Spleen (tissue), 11 donors: ENCODE measurements at regions not wholly inside any gene's neighbourhood (a gene's known extent, or its start where the extent isn't known, plus 50 kb on each side); places are given as distances from the start of the nearest gene placed in this dataset.
A peak's percentile ranks its signal among the peaks of the same experiment; 100 is the strongest.

Experiments used
- DNase-seq: peaks from one replicate; pipeline ENCODE4 v3.0.0-alpha.2; 2020
- H3K27ac ChIP-seq, 8 donors: fragments of 200-600 bp; sonication (generic) in 7 of 8; 1 replicate in 4 of 8; 2 replicates in 4 of 8; pipeline versions ENCODE4 v1.5.0 to v1.8.0; 2016 to 2021; ENCODE audit warnings: inconsistent platforms in 4 of 8, mild to moderate bottlenecking in 4 of 8, moderate library complexity in 1 of 8
- H3K27me3 ChIP-seq, 7 donors: fragments of 200-600 bp; sonication (generic) in 6 of 7; replicated peaks in 1 of 7; 1 replicate in 4 of 7; 2 replicates in 3 of 7; pipeline versions ENCODE4 v1.5.0 to v1.8.0; 2016 to 2021; ENCODE audit warnings: inconsistent platforms in 3 of 7, mild to moderate bottlenecking in 1 of 7
- H3K36me3 ChIP-seq, 6 donors: fragments of 200-600 bp; sonication (generic) in 5 of 6; 1 replicate in 4 of 6; 2 replicates in 2 of 6; pipeline versions ENCODE4 v1.5.0 to v1.8.0; 2016 to 2021; ENCODE audit warnings: inconsistent platforms in 2 of 6
- H3K4me1 ChIP-seq, 6 donors: fragments of 200-600 bp; sonication (generic) in 5 of 6; 1 replicate in 3 of 6; 2 replicates in 3 of 6; pipeline versions ENCODE4 v1.5.0 to v1.8.0; 2016 to 2021; ENCODE audit warnings: inconsistent platforms in 3 of 6
- H3K4me3 ChIP-seq, 8 donors: fragments of 200-600 bp; sonication (generic) in 7 of 8; 1 replicate in 4 of 8; 2 replicates in 4 of 8; pipeline versions ENCODE4 v1.5.0 to v1.8.0; 2016 to 2021; ENCODE audit warnings: inconsistent platforms in 4 of 8, mild to moderate bottlenecking in 4 of 8, moderate library complexity in 2 of 8
- H3K9me3 ChIP-seq, 8 donors: fragments of 200-600 bp; sonication (generic) in 7 of 8; 1 replicate in 4 of 8; 2 replicates in 4 of 8; pipeline versions ENCODE4 v1.5.0 to v1.8.0; 2016 to 2021; ENCODE audit warnings: inconsistent platforms in 4 of 8
- CTCF ChIP-seq, 11 experiments: fragments of 200-600 bp in 7 of 11; fragments of 450-650 bp in 4 of 11; sonication (generic) in 4 of 11; IDR thresholded peaks in 8 of 11; conservative IDR thresholded peaks in 3 of 11; 1 replicate in 7 of 11; 2 replicates in 4 of 11; pipeline versions ENCODE4 v1.4.0 to v1.8.0; 2016 to 2021; ENCODE audit warnings: antibody characterized with exemption in 11 of 11, inconsistent platforms in 4 of 11, mild to moderate bottlenecking in 1 of 11
- POLR2A ChIP-seq, 3 donors: fragments of 450-650 bp; IDR thresholded peaks; one replicate each; pipeline ENCODE4 v1.5.1; 2017; ENCODE audit warnings: antibody characterized with exemption in 3 of 3, mild to moderate bottlenecking in 1 of 3
- POLR2AphosphoS5 ChIP-seq, 3 donors: sonication (generic); formaldehyde crosslinking; IDR thresholded peaks; one replicate each; pipeline ENCODE4 v1.5.1; 2017; ENCODE audit warnings: antibody characterized with exemption in 3 of 3
- WGBS, 5 donors: extraction: QIAGEN DNeasy Blood & Tissue Kit in 3 of 5; methylation state at CpG; one replicate each; pipeline versions ENCODE4 v1.1.5 to v1.1.7; 2013 to 2018; 5-methylcytosine and 5-hydroxymethylcytosine counted together
- intact Hi-C: fragments of 100-400 bp; cut with DNase I; formaldehyde crosslinking; loops from one replicate; pipeline ENCODE4 v1.15.0; 2023; ENCODE audit warnings: low total_unique reads
- donor health status: healthy with polysubstance abuse.
- donor health status: DM: no; HTN: no; CAD: no; lungs with moderate emphysema.
- donor health status: DM: no; HTN: no; CAD: no.
- donor health status: Bipolar disorder and iron deficiency.
- donor health status: healthy.
- donor health status: DM: no; HTN: no; CAD: no.
- donor health status: DM: yes; HTN: yes; CAD: no.

- DNase-seq, result no peak
- Histone ChIP-seq H3K27me3 (no peaks in the 10 kb centered on the region), H3K9me3 (no peaks in the 10 kb centered on the region), H3K36me3 (no peaks in the 10 kb centered on the region), H3K4me3 (no peak overlapping the region), H3K4me1 (no peaks in the 10 kb centered on the region), H3K27ac (no peak overlapping the region)
- TF ChIP-seq CTCF (IDR thresholded peaks at IDR 0.05 in 8 of 11, conservative IDR thresholded peaks at IDR 0.05 in 3 of 11) (no peak), POLR2A (IDR thresholded peaks at IDR 0.05) (no peak), POLR2AphosphoS5 (IDR thresholded peaks at IDR 0.05) (no peak)
- intact Hi-C loops, result no loop called here
Measured at GRCh38 chr9:115517335-115518075, 399.5 kb upstream of the TNC start.

GRCh38 chr9:115520646-115521045 is 402.7 kb upstream of the TNC start:
- TF ChIP-seq POLR2AphosphoS5 (IDR thresholded peaks at IDR 0.05) (no peak), POLR2A (IDR thresholded peaks at IDR 0.05) (no peak), CTCF (IDR thresholded peaks at IDR 0.05 in 8 of 11, conservative IDR thresholded peaks at IDR 0.05 in 3 of 11) (no peak)
- intact Hi-C loops, result loop anchor here (10.0 kb wide), 1 partner anchor 836 kb away; the partner anchor contains the start of gene TEX48
- no peak for DNase-seq
- Histone ChIP-seq H3K27ac (no peak overlapping the region), H3K36me3 (no peaks in the 10 kb centered on the region), H3K4me3 (no peak overlapping the region), H3K9me3 (no peaks in the 10 kb centered on the region), H3K4me1 (peaks cover 0 to 4% (median 0%) of the 10 kb centered on the region in 6 donors), H3K27me3 (no peaks in the 10 kb centered on the region)
- 67 to 82% (median 73%) methylated on average over 3 of the region's 3 CpGs for WGBS, 5 donors

GRCh38 chr9:115522912-115523311 is 405.0 kb upstream of the TNC start:
- Histone ChIP-seq H3K4me3 (no peak overlapping the region), H3K4me1 (peaks cover 0 to 4% (median 0%) of the 10 kb centered on the region in 6 donors), H3K9me3 (no peaks in the 10 kb centered on the region), H3K27ac (no peak overlapping the region), H3K27me3 (no peaks in the 10 kb centered on the region), H3K36me3 (no peaks in the 10 kb centered on the region)
- intact Hi-C loops, result loop anchor here (10.0 kb wide), 1 partner anchor 838 kb away; the partner anchor contains the start of gene TEX48
- no peak for DNase-seq
- TF ChIP-seq POLR2A (IDR thresholded peaks at IDR 0.05) (no peak), POLR2AphosphoS5 (IDR thresholded peaks at IDR 0.05) (no peak), CTCF (IDR thresholded peaks at IDR 0.05 in 8 of 11, conservative IDR thresholded peaks at IDR 0.05 in 3 of 11) (no peak)
- WGBS, 5 donors, result 79 to 94% (median 85%) methylated on average over 3 of the region's 3 CpGs

- Histone ChIP-seq H3K27ac (no peak overlapping the region), H3K27me3 (no peaks in the 10 kb centered on the region), H3K4me3 (no peak overlapping the region), H3K36me3 (no peaks in the 10 kb centered on the region), H3K9me3 (no peaks in the 10 kb centered on the region), H3K4me1 (peaks cover 0 to 4% (median 0%) of the 10 kb centered on the region in 6 donors)
- DNase-seq, result no peak
- 24 to 33% (median 31%) methylated on average over 3 of the region's 3 CpGs for WGBS, 5 donors
- no peak for TF ChIP-seq POLR2AphosphoS5 (IDR thresholded peaks at IDR 0.05)
- TF ChIP-seq CTCF (IDR thresholded peaks at IDR 0.05 in 8 of 11, conservative IDR thresholded peaks at IDR 0.05 in 3 of 11), result peak; percentile 24 to 73 (median 57)
- intact Hi-C loops, result loop anchor here (10.0 kb wide), 1 partner anchor 840 kb away; the partner anchor contains the start of gene TEX48
Measured at GRCh38 chr9:115524453-115525059, 406.6 kb upstream of the TNC start.
